Ovary (tissue), 3 donors: ENCODE measurements at regions not wholly inside any gene's neighbourhood (a gene's known extent, or its start where the extent isn't known, plus 50 kb on each side); places are given as distances from the start of the nearest gene placed in this dataset.

Experiments
- POLR2A ChIP-seq: fragments of 450-650 bp; IDR thresholded peaks from one replicate; pipeline ENCODE4 v1.6.1; 2017; ENCODE audit warnings: antibody characterized with exemption, mild to moderate bottlenecking, moderate library complexity
- TF ChIP-seq, protein P1 (sequence below), 3 donors: fragments of 450-650 bp in 2 of 3; fragments of 200-600 bp in 1 of 3; IDR thresholded peaks; one replicate each; pipeline versions ENCODE4 v1.5.1 to v1.8.0; 2016 to 2022; ENCODE audit warnings: antibody characterized with exemption in 3 of 3, mild to moderate bottlenecking in 1 of 3
- donor health status: DM: no; HTN: no; CAD: no.

DNA sequence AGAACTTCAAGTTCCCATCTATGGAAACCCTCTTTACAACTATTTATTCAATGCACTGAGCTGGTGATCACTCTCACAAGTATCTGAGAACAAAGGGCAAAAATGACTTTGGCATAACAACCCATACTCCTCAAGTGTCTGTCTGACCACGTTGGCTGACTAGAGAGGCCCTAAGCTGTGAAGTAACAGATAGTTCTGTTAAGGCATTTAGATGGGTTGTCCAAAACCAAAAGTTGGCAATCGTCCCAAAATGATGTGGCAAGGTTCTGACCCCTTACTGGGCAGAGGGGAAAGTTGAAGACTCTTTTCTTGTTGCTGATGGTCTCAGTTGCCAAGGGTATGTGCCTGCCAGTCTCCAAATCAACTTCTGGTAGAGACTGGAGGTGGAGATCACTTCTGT lies 524.8 kb downstream of the PPARGC1A start:
- TF ChIP-seq, protein P1, sequence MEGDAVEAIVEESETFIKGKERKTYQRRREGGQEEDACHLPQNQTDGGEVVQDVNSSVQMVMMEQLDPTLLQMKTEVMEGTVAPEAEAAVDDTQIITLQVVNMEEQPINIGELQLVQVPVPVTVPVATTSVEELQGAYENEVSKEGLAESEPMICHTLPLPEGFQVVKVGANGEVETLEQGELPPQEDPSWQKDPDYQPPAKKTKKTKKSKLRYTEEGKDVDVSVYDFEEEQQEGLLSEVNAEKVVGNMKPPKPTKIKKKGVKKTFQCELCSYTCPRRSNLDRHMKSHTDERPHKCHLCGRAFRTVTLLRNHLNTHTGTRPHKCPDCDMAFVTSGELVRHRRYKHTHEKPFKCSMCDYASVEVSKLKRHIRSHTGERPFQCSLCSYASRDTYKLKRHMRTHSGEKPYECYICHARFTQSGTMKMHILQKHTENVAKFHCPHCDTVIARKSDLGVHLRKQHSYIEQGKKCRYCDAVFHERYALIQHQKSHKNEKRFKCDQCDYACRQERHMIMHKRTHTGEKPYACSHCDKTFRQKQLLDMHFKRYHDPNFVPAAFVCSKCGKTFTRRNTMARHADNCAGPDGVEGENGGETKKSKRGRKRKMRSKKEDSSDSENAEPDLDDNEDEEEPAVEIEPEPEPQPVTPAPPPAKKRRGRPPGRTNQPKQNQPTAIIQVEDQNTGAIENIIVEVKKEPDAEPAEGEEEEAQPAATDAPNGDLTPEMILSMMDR (IDR thresholded peaks at IDR 0.05), result no peak
- TF ChIP-seq POLR2A, result no peak
